ENCODE measurements at regions not wholly inside any gene's neighbourhood (a gene's known extent, or its start where the extent isn't known, plus 50 kb on each side); places are given as distances from the start of the nearest gene placed in this dataset.
"Not testable (repeated sequence)": the region's sequence is repeated elsewhere in the genome, so short reads cannot be mapped to it uniquely, and the experiment has no call there.

- Mint-ChIP-seq H3K9me3 (ENCODE audit: unreplicated experiment) (no peaks in the 10 kb centered on the region), H3K36me3 (ENCODE audit: low read depth, unreplicated experiment) (no peaks in the 10 kb centered on the region), H3K27me3 (ENCODE audit: unreplicated experiment) (no peaks in the 10 kb centered on the region), H3K27ac (ENCODE audit: unreplicated experiment) (no peak overlapping the region), H3K4me1 (ENCODE audit: unreplicated experiment) (peaks cover 10% of the 10 kb centered on the region), H3K4me3 (ENCODE audit: unreplicated experiment) (no peak overlapping the region)
- DNase-seq (ENCODE audit: low spot score): no peak
- TF ChIP-seq CTCF (IDR thresholded peaks at IDR 0.05; ENCODE audit: unreplicated experiment): no peak
Observed at GRCh38 chr9:79489261-79490000, 82.3 kb upstream of the TLE4 start.

- Mint-ChIP-seq H3K9me3 (ENCODE audit: unreplicated experiment) (no peaks in the 10 kb centered on the region), H3K4me3 (ENCODE audit: unreplicated experiment) (no peak overlapping the region), H3K4me1 (ENCODE audit: unreplicated experiment) (peaks cover 10% of the 10 kb centered on the region), H3K27ac (ENCODE audit: unreplicated experiment) (no peak overlapping the region), H3K27me3 (ENCODE audit: unreplicated experiment) (no peaks in the 10 kb centered on the region), H3K36me3 (ENCODE audit: low read depth, unreplicated experiment) (no peaks in the 10 kb centered on the region)
- no peak for DNase-seq (ENCODE audit: low spot score)
- TF ChIP-seq CTCF (IDR thresholded peaks at IDR 0.05; ENCODE audit: unreplicated experiment): no peak
Observed at GRCh38 chr9:79490657-79491248, 81.0 kb upstream of the TLE4 start.

GRCh38 chr9:79492092-79493009 is 79.4 kb upstream of the TLE4 start:
- no peak for TF ChIP-seq CTCF (IDR thresholded peaks at IDR 0.05; ENCODE audit: unreplicated experiment)
- no peak for DNase-seq (ENCODE audit: low spot score)
- no peaks in the 10 kb centered on the region for H3K36me3 Mint-ChIP-seq (ENCODE audit: low read depth, unreplicated experiment)
- peaks cover 10% of the 10 kb centered on the region for H3K4me1 Mint-ChIP-seq (ENCODE audit: unreplicated experiment)
- no peak overlapping the region for H3K27ac Mint-ChIP-seq (ENCODE audit: unreplicated experiment)
- H3K4me3 Mint-ChIP-seq (ENCODE audit: unreplicated experiment): no peak overlapping the region
- no peaks in the 10 kb centered on the region for H3K9me3 Mint-ChIP-seq (ENCODE audit: unreplicated experiment)
- no peaks in the 10 kb centered on the region for H3K27me3 Mint-ChIP-seq (ENCODE audit: unreplicated experiment)

- not testable (repeated sequence) for H3K27me3 Mint-ChIP-seq (ENCODE audit: unreplicated experiment); H3K4me3 Mint-ChIP-seq (ENCODE audit: unreplicated experiment); H3K27ac Mint-ChIP-seq (ENCODE audit: unreplicated experiment); DNase-seq (ENCODE audit: low spot score); H3K4me1 Mint-ChIP-seq (ENCODE audit: unreplicated experiment); H3K9me3 Mint-ChIP-seq (ENCODE audit: unreplicated experiment); H3K36me3 Mint-ChIP-seq (ENCODE audit: low read depth, unreplicated experiment)
Observed at GRCh38 chr9:79500196-79500864, 71.4 kb upstream of the TLE4 start.

- Mint-ChIP-seq H3K36me3 (ENCODE audit: low read depth, unreplicated experiment) (no peaks in the 10 kb centered on the region), H3K4me3 (ENCODE audit: unreplicated experiment) (no peak overlapping the region), H3K4me1 (ENCODE audit: unreplicated experiment) (no peaks in the 10 kb centered on the region), H3K27me3 (ENCODE audit: unreplicated experiment) (no peaks in the 10 kb centered on the region), H3K27ac (ENCODE audit: unreplicated experiment) (no peak overlapping the region), H3K9me3 (ENCODE audit: unreplicated experiment) (no peaks in the 10 kb centered on the region)
- TF ChIP-seq CTCF (IDR thresholded peaks at IDR 0.05; ENCODE audit: unreplicated experiment): no peak
- DNase-seq (ENCODE audit: low spot score): no peak
Observed at GRCh38 chr9:79501546-79501945, 70.2 kb upstream of the TLE4 start.
